ENCODE measurements at regions not wholly inside any gene's neighbourhood (a gene's known extent, or its start where the extent isn't known, plus 50 kb on each side); places are given as distances from the start of the nearest gene placed in this dataset.
"Not testable (repeated sequence)": the region's sequence is repeated elsewhere in the genome, so short reads cannot be mapped to it uniquely, and the experiment has no call there.

- no peak for DNase-seq
Observed at GRCh38 chr3:177837951-177838655, 640.8 kb upstream of the TBL1XR1 start.

GRCh38 chr3:177838766-177839350 lies 641.6 kb upstream of the TBL1XR1 start:
- DNase-seq = no peak

- no peak for DNase-seq
Observed at GRCh38 chr3:177842302-177842701, 645.0 kb upstream of the TBL1XR1 start.

- no peak for DNase-seq
Observed at GRCh38 chr3:177842743-177843734, 645.8 kb upstream of the TBL1XR1 start.

GRCh38 chr3:177852001-177852807 lies 654.9 kb upstream of the TBL1XR1 start:
- no peak for DNase-seq

GRCh38 chr3:177855021-177855420 lies 657.7 kb upstream of the TBL1XR1 start:
- no peak for DNase-seq

- DNase-seq = no peak
Observed at GRCh38 chr3:177860184-177860583, 662.9 kb upstream of the TBL1XR1 start.

GRCh38 chr3:177862962-177863491 lies 665.7 kb upstream of the TBL1XR1 start:
- no peak for DNase-seq

- not testable (repeated sequence) for DNase-seq
Observed at GRCh38 chr3:177871267-177871666, 665.0 kb upstream of the KCNMB2 start.

GRCh38 chr3:177878192-177878591 lies 658.0 kb upstream of the KCNMB2 start:
- no peak for DNase-seq

GRCh38 chr3:177878957-177879356 lies 657.3 kb upstream of the KCNMB2 start:
- no peak for DNase-seq

- DNase-seq = no peak
Observed at GRCh38 chr3:177881351-177881750, 654.9 kb upstream of the KCNMB2 start.

GRCh38 chr3:177882124-177882648 lies 654.0 kb upstream of the KCNMB2 start:
- no peak for DNase-seq

- no peak for DNase-seq
Observed at GRCh38 chr3:177883091-177883490, 653.1 kb upstream of the KCNMB2 start.

GRCh38 chr3:177883957-177884356 lies 652.3 kb upstream of the KCNMB2 start:
- DNase-seq = no peak

- DNase-seq = no peak
Observed at GRCh38 chr3:177885063-177885462, 651.2 kb upstream of the KCNMB2 start.

GRCh38 chr3:177886501-177886900 lies 649.7 kb upstream of the KCNMB2 start:
- no peak for DNase-seq

GRCh38 chr3:177887475-177887874 lies 648.8 kb upstream of the KCNMB2 start:
- no peak for DNase-seq

- no peak for DNase-seq
Observed at GRCh38 chr3:177889161-177889560, 647.1 kb upstream of the KCNMB2 start.

- DNase-seq = no peak
Observed at GRCh38 chr3:177889652-177890358, 646.4 kb upstream of the KCNMB2 start.

GRCh38 chr3:177890359-177890683 lies 645.9 kb upstream of the KCNMB2 start:
- no peak for DNase-seq

- DNase-seq = not testable (repeated sequence)
Observed at GRCh38 chr3:177891569-177891968, 644.7 kb upstream of the KCNMB2 start.
